Uterus (tissue), 3 donors: ENCODE measurements at regions not wholly inside any gene's neighbourhood (a gene's known extent, or its start where the extent isn't known, plus 50 kb on each side); places are given as distances from the start of the nearest gene placed in this dataset.
"Not testable (repeated sequence)": the region's sequence is repeated elsewhere in the genome, so short reads cannot be mapped to it uniquely, and the experiment has no call there.

Experiments used
- DNase-seq, 2 donors: peaks; one replicate each; pipeline ENCODE4 v3.0.0-alpha.2; 2019 to 2020
- H3K27ac ChIP-seq, 2 donors: fragments of 200-600 bp; sonication (generic); 1 replicate in 1 of 2; 2 replicates in 1 of 2; pipeline ENCODE4 v1.5.1; 2016 to 2018
- H3K27me3 ChIP-seq, 2 donors: fragments of 200-600 bp; sonication (generic); one replicate each; pipeline ENCODE4 v1.5.1; 2018 to 2019; ENCODE audit warnings: control low read depth in 1 of 2
- H3K36me3 ChIP-seq, 2 donors: fragments of 200-600 bp; sonication (generic); one replicate each; pipeline ENCODE4 v1.5.1; 2019; ENCODE audit warnings: control low read depth in 1 of 2
- H3K4me1 ChIP-seq, 2 donors: fragments of 200-600 bp; sonication (generic); one replicate each; pipeline ENCODE4 v1.5.1; 2018 to 2019; ENCODE audit warnings: control low read depth in 1 of 2
- H3K4me3 ChIP-seq, 2 donors: fragments of 200-600 bp; sonication (generic); 1 replicate in 1 of 2; 2 replicates in 1 of 2; pipeline ENCODE4 v1.5.1; 2018 to 2019; ENCODE audit warnings: mild to moderate bottlenecking in 1 of 2
- H3K9me3 ChIP-seq, 2 donors: fragments of 200-600 bp; sonication (generic); one replicate each; pipeline ENCODE4 v1.5.1; 2019; ENCODE audit warnings: control low read depth in 1 of 2
- POLR2A ChIP-seq, 2 donors: fragments of 450-650 bp; IDR thresholded peaks; one replicate each; pipeline ENCODE4 v1.6.1; 2016; ENCODE audit warnings: antibody characterized with exemption in 2 of 2, mild to moderate bottlenecking in 1 of 2, moderate library complexity in 1 of 2
- intact Hi-C: fragments of 100-400 bp; cut with DNase I; formaldehyde crosslinking; loops from one replicate; pipeline ENCODE4 v1.15.1; 2023; ENCODE audit warnings: low total_unique reads
- TF ChIP-seq, protein P1 (sequence below), 4 experiments: fragments of 200-600 bp in 2 of 4; fragments of 450-650 bp in 2 of 4; sonication (generic) in 2 of 4; IDR thresholded peaks; one replicate each; pipeline ENCODE4 v1.5.1; 2016 to 2019; ENCODE audit warnings: antibody characterized with exemption in 4 of 4, mild to moderate bottlenecking in 2 of 4, moderate library complexity in 1 of 4
- donor health status: DM: yes; HTN: yes; CAD: no.

- no peak for DNase-seq
- intact Hi-C loops: no loop called here
- Histone ChIP-seq H3K36me3 (no peaks in the 10 kb centered on the region), H3K4me1 (no peaks in the 10 kb centered on the region), H3K27me3 (no peaks in the 10 kb centered on the region), H3K4me3 (no peak overlapping the region), H3K9me3 (no peaks in the 10 kb centered on the region), H3K27ac (no peak overlapping the region)
- TF ChIP-seq, protein P1, sequence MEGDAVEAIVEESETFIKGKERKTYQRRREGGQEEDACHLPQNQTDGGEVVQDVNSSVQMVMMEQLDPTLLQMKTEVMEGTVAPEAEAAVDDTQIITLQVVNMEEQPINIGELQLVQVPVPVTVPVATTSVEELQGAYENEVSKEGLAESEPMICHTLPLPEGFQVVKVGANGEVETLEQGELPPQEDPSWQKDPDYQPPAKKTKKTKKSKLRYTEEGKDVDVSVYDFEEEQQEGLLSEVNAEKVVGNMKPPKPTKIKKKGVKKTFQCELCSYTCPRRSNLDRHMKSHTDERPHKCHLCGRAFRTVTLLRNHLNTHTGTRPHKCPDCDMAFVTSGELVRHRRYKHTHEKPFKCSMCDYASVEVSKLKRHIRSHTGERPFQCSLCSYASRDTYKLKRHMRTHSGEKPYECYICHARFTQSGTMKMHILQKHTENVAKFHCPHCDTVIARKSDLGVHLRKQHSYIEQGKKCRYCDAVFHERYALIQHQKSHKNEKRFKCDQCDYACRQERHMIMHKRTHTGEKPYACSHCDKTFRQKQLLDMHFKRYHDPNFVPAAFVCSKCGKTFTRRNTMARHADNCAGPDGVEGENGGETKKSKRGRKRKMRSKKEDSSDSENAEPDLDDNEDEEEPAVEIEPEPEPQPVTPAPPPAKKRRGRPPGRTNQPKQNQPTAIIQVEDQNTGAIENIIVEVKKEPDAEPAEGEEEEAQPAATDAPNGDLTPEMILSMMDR (IDR thresholded peaks at IDR 0.05): no peak
- TF ChIP-seq POLR2A (IDR thresholded peaks at IDR 0.05): no peak
Observed at GRCh38 chr14:89672636-89673511, 255.8 kb upstream of the FOXN3 start.

- no peaks in the 10 kb centered on the region for H3K27me3 ChIP-seq
- no peak overlapping the region for H3K4me3 ChIP-seq
- no peaks in the 10 kb centered on the region for H3K4me1 ChIP-seq
- intact Hi-C loops: no loop called here
- no peak for DNase-seq
- TF ChIP-seq, protein P1 (IDR thresholded peaks at IDR 0.05): no peak
- TF ChIP-seq POLR2A (IDR thresholded peaks at IDR 0.05): no peak
- no peaks in the 10 kb centered on the region for H3K36me3 ChIP-seq
- no peaks in the 10 kb centered on the region for H3K9me3 ChIP-seq
- no peak overlapping the region for H3K27ac ChIP-seq
Observed at GRCh38 chr14:89669193-89669592, 252.2 kb upstream of the FOXN3 start.

GRCh38 chr14:89667983-89668382 lies 250.9 kb upstream of the FOXN3 start:
- no peak for DNase-seq
- Histone ChIP-seq H3K27ac (no peak overlapping the region), H3K27me3 (no peaks in the 10 kb centered on the region), H3K36me3 (no peaks in the 10 kb centered on the region), H3K4me3 (no peak overlapping the region), H3K4me1 (no peaks in the 10 kb centered on the region), H3K9me3 (no peaks in the 10 kb centered on the region)
- no peak for TF ChIP-seq POLR2A (IDR thresholded peaks at IDR 0.05)
- TF ChIP-seq, protein P1 (IDR thresholded peaks at IDR 0.05): no peak
- intact Hi-C loops: no loop called here

GRCh38 chr14:89665300-89666081 lies 248.5 kb upstream of the FOXN3 start:
- H3K9me3 ChIP-seq, H3K27ac ChIP-seq, DNase-seq, intact Hi-C loops, H3K27me3 ChIP-seq, H3K4me1 ChIP-seq, H3K4me3 ChIP-seq, H3K36me3 ChIP-seq: not testable (repeated sequence)

DNA sequence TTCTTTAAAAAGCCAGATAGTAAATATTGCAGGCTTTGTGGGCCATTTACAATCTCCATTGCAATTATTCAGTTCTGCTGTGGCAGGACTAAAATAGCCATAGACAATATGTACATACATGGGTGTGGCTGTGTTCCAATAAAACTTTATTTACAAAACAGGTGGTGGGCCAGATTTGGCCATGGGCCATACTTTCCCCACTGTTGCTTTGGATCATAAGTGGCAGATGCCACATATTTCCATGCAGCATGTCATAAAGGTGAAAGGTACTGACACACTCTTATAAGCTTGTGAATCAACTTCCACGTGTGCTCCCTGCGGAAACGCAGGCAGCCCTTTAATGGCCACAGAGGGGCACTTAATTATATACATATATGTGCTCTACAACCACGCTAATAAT lies 244.4 kb upstream of the FOXN3 start:
- no peaks in the 10 kb centered on the region for H3K27me3 ChIP-seq
- intact Hi-C loops: no loop called here
- no peak for DNase-seq

DNA sequence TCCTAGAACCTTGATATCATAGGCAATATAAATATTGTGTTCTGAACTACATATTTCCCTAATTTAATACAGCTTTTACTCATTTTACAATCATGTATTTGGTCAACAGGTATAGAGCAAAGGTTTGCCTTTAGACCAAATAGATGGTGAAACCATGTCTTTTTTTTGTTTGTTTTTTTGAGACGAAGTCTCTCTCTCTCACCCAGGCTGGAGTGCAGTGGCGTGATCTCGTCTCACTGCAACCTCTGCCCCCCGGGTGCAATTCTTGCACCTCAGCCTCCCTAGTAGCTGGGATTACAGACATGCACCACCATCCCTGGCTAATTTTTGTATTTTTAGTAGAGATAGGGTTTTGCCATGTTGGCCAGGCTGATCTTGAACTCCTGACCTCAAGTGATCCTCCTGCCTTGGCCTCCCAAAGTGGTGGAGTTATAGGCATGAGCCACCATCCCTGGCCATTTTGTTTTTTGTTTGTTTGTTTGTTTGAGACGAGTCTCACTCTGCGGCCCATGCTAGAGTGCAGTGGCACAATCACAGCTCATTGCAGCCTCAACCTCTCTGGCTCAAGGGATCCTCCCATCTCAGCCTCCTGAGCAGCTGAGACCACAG lies 243.7 kb upstream of the FOXN3 start:
- H3K4me1 ChIP-seq, H3K36me3 ChIP-seq, H3K27me3 ChIP-seq, H3K9me3 ChIP-seq, DNase-seq, H3K4me3 ChIP-seq, intact Hi-C loops: not testable (repeated sequence)
- H3K27ac ChIP-seq: peak overlapping the region in 1 of 2 donors; percentile 21

More for the DNA sequence above, 244.4 kb upstream of the FOXN3 start:
- no peaks in the 10 kb centered on the region for H3K36me3 ChIP-seq
- no peak overlapping the region for H3K4me3 ChIP-seq
- no peaks in the 10 kb centered on the region for H3K9me3 ChIP-seq
- no peaks in the 10 kb centered on the region for H3K4me1 ChIP-seq
- no peak overlapping the region for H3K27ac ChIP-seq
- TF ChIP-seq, protein P1 (IDR thresholded peaks at IDR 0.05): no peak
- TF ChIP-seq POLR2A (IDR thresholded peaks at IDR 0.05): no peak
